NCI-H1048 (cell line): ENCODE measurements at regions not wholly inside any gene's neighbourhood (a gene's known extent, or its start where the extent isn't known, plus 50 kb on each side); places are given as distances from the start of the nearest gene placed in this dataset.

ENCODE experiments used
- DNase-seq: peaks from one replicate; lab custom pipeline; 2025; lab: John Stamatoyannopoulos, UW

DNA sequence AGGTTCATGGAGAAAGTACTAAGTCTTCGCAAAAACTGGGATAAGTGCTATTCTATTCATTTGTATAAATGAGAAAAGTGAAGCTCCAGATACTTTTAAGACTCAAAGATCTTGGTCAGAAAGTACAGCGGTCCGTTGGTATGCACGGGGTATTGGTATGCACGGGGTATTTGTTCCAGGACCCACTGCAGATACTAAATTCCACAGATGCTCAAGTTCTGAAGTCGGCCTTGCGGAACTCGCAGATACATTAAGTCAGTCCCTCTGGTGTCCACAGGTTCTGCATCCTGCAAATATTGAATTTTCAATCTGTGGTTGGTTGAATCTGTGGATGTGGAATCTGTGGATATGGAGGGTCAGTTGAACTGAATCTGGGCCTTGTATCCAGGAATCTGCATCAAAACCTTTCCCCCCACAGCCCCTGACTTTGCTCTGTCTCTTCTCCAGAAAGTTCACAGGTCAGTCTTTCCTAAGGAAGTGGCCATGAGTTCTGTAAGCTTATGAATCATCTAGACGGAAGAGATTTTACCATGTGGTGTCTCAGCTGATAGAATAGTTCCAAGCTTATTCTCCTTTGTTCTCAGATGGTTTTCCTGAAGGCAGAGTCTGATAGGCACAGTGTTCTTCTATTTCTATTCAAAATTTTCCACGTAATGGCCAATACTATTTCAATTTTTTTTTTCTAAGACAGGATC lies 274.7 kb downstream of the NEDD1 start:
- no peak for DNase-seq

DNA sequence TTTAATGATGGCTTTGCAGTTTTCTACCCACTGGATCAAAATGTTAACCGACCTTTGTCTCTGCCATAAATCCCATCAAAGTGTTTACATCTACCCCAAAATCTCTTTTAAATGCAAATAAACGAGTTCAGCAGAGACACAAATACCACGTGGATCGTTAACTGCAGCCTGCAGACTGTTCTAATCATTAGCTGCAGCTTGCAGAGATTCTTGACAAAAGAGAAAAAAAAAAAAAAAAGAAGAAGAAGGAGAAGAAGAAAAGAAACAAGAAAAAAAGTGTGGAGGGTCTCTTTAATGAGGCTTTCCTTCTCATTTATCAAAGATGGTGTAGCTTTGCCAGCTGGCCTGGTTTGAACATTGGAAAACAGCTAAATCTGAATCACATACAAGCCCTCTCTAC lies 275.7 kb downstream of the NEDD1 start:
- no peak for DNase-seq

DNA sequence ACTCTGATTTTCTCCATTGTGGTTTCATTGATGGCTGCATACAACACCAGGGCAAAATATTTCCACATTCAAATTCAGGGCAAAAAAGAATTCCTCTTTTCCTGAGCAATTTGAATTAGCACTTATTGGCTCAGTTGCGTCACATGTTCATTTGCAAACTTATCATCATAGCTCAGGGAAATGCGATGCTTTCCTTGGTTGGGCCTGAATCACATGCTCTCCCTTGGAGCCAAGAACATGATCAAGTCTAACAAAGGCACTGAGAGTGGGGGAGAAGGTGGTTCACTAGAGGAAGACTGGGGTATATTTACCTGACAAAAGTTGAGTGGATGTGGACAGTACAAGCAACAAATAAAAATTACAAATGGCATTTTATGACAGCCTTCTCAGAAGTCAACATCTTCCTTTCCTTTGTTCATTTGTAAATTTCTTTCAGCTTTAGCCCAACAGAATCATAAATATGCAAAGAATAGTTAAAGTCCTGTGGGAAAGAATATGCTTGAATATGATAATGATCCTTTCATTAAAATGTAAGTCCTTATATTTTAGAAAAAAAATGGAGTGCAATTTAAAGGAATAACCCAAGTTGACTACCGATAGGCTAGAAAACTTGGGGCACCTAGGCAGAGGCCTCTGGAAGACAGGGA lies 277.2 kb downstream of the NEDD1 start:
- DNase-seq = no peak

DNA sequence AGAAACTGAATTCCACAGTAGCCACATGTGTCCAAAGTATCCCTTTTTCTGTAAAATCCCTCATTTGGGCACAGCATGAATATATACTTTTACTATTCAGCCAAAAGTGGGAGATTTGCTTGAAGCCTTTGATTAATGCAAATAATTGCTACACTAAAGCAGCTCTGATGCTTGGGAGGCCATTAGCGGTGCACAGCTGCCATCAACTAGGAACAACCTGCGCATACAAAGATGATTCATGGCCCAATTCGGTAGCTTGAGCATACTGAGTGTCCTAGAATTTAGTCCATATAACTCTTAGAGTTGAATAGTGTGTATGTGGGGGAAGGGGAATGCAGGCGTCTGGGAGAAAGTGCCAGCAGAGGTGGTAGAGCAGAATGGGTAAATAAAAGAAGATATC lies 277.0 kb upstream of the RMST start:
- no peak for DNase-seq

DNA sequence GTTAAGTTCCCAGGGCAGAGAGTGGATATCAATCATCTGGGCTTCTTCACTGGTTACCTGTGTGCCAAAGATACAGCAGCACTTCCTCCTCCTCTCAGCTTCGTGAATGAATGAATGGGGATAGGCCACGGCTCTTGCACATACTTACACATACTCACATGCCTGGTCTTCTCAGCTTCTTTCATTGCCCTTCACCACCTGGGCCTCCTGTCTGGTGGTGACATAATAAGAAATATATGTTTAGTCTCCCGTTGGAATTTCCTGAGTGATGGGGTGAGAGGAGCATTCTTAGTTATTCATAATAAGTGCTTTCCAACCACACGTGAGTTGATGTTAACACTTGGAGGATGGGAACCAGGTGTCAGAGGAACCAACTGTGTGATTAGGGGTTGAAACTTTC lies 268.1 kb upstream of the RMST start:
- DNase-seq = no peak

DNA sequence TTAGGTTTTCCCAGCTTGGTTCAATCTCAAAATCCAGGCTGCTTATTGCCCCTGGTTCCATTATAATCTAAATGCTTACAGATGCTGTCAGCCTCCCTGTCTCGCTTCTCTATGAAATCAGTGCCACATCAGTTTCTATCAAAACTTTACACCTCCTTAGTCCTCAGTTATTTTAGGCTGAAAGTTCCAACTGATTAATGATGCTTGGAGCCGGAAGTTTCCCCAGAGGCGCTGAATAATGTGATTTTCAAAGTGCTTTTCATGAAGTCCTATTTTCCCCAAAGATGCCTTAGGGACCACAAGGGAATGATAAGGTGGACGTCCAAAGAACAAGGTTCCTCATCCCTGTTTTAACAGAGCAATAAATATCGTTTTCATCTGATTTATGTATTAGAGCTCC lies 262.4 kb upstream of the RMST start:
- no peak for DNase-seq

DNA sequence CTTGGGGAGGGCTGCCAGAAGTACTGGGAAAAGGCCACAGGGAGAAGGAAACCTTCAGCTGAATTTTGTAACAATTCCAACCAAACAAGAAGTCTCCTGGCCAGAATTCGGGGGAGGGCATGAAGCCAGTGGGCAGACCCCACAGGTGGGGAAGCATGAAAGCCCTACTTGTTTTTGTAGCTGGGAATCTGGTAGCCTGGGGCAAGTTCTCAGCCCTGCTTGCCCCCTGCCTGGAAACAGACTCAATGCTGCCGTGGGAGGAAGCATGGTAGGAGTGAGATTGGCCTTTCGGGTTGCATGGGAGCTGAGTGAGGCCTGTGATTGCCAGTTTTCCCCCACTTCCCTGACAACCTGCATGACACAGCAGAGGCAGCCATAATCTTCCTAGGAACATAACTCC lies 259.2 kb upstream of the RMST start:
- no peak for DNase-seq

DNA sequence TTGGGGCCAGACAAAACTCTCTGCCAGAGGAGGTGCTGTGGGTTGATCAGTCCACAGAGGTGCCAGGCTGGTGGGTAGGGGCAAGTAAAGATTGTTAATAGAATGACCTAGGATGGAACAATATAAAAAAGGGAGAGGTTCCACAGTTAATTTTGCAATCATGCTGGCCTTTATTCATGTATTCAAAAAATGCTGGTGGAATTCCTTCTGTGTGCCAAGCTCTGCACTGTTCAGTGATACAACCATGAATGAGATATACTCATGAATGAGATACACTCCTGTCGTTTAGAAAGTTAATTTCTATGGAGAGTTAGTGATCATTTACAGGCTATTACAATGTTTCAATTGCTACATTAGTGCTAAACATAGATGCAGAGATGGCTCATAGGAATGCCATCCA lies 252.6 kb upstream of the RMST start:
- no peak for DNase-seq

DNA sequence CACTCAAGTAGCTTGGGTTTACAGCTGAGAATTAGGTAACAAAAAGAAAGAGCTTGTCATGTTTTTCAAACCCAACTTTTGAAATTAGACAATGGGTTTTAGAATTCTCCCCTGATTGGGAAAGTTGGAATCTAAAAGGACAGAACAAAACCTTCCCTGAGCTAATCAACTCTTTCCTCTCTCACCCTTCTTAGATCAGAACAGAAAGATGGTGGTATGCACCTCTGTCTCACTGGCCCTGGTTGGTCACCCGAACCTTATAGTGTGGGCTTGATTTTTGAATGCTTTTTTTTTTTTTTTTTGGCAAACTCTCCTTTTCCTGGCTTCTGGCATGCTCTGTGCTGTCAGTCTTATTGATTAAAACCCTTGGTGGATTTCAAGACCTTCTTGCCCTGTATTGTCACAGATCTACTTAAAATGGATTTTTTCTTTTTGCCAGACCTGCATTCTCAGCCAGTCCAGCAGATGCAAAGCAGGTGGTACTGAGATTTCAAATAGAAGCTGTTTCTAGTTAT lies 251.1 kb upstream of the RMST start:
- DNase-seq = no peak

DNA sequence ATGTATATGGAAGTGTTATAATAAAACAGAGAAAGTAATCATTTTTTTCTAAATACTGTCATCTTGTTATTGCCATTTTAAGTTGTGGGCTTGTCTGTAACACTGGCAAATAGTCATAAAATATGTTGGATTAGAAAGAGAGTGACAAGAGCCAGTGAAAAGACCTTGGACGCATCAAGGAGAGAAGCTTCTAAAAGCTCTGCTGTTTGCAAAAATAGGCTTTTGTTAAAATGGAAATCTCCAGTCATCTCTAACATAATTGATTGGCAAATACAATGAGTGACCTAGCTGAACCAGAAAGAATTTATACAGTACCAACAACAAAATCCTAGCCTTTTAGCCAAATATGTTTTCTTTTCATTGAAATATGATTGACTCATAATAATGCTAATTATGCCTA lies 245.8 kb upstream of the RMST start:
- DNase-seq = no peak

DNA sequence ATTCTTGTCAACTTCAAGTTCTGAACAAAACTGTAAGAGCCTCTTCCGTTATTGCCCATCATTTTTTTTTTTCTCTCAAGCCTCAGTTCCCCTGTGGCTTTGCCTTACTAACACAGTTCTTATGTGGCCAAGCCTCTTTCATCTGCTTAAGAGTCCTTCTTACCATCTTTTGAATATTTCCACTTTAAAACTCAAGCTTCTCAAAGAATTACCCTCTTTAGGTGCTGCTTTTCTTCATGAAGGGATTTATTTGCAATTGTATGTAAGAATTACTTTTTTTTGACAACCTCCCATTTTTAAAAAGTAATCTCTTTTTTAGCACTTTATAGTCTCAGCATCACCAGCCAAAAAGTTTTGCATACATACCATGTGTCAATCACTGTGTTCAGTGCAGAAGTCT lies 240.2 kb upstream of the RMST start:
- no peak for DNase-seq

DNA sequence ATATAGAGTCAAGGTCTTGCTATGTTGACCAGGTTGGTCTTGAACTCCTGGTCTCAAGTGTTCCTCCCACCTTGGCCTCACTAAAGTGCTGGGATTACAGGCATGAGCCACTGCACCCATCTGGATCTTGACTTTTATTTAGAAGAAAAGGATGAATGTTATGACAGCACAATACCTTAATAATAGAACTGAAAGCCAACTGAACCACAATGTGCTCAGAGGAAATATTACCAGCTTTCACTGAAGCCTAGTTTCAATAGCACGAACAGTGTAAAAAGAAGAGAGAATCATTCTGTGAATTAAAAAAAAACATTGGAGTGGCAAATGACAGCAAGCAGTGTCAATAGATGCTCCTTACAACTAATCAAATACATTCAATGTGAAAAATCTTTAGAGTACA lies 239.2 kb upstream of the RMST start:
- no peak for DNase-seq

DNA sequence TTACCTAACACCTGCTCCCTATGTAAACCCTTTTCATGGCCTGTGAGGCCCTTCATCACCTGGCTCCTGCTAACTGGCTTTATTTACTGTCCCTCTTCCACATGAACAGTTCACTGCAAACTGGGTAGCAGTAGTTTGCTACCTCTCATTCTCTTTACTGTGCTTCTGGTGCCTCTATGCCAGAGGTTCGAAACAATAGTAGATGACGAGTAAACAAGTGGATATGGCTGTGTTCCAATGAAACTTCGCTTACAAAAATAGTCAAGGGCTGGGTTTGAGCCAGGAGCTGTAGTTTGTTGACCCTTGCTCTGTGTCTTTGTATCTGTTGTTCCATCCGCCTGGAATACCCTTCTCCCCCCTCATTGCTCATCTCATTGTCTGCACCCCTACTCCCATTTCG lies 233.6 kb upstream of the RMST start:
- DNase-seq = no peak

DNA sequence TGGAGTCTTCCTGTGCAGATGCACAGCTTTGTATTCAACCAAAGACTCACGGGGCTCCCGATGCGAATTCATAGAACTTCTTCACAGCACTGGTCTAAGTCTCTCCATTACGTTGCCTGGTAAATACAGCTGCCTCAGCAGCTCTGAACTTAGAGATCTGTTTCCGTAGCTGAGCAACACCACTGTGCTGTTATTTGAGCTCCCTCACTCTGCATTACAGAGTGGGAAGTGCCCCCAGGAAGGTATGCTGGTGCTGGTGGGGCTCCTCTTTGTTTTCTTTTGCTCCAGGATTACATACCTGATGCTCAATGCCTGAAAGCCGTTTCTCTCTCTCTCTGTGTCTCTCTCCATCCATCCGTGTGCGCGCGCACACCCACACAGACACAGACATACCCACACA lies 227.5 kb upstream of the RMST start:
- no peak for DNase-seq

DNA sequence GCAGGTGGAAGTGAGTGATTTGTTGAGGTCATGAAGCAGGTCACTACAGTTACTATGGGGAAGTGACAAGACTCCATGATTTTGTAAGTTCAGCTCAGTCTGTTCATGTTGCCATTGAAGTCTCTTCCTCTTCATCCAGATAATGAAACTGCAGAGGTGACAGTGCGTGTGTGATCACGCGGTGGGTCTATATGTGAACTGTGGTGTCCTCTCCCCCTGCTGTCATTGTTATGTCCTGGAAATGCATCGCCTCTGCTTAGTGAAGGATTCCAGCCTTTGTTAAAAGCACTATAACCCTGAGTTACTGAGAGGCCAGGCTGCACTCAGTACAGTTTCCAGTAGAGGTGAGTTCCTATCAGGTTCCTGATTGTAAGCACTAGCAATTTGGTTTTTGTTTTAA lies 216.2 kb upstream of the RMST start:
- no peak for DNase-seq

DNA sequence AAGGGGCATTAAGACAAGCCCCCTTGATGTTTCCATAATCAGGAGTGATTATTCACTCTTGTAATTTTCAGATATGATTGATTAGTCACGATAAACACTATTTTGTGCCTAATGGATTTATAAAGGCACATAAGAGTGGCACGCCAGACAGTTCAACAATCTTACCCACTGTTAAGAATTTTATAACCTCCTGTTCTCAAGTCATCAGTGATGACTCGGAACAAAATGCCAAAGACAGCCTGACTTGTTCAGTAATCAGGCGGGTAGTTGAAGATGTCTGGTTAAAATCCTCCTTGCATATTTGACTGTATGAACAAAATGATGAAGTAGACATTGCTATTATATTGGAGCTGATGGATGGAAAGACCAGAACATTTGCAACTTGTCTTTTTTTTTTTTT lies 212.1 kb upstream of the RMST start:
- DNase-seq = no peak

DNA sequence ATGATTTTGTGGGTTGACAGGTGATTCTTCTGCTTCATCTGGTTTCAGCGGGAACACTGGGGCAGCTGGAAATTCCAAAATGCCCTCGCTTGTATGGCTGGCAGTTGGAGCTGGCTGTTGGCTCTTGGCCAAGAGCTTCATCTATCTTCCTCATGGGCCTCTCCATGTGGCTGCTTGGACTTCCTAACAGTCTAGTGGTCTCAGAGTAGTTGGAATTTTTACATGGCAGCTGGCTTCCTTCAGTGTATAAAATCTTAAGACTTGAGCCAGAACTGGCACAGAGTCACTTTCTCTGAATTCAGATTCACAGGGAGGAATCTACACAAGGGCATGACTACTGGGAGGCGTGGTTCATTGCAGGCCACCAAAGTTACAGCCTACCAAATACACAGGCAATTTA lies 204.9 kb upstream of the RMST start:
- no peak for DNase-seq

DNA sequence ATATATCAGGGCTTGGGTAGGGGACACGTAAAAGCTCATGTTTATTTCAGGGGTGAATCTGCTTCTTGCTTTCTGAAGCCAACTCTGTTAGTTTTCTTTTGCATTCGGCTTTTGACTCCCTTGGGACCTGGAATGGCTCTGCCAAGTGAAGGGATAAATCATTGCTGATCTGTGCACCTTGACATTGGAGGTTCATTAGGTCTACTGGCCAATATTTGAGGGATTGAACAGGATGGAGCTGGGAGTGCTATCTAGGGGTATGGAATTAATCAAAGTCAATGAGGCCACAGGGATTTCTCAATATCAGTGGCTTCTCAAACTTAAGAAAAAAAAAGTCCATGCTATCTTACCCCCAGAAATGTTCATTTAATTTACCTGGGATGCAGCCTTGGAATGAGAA lies 203.5 kb upstream of the RMST start:
- DNase-seq = no peak

DNA sequence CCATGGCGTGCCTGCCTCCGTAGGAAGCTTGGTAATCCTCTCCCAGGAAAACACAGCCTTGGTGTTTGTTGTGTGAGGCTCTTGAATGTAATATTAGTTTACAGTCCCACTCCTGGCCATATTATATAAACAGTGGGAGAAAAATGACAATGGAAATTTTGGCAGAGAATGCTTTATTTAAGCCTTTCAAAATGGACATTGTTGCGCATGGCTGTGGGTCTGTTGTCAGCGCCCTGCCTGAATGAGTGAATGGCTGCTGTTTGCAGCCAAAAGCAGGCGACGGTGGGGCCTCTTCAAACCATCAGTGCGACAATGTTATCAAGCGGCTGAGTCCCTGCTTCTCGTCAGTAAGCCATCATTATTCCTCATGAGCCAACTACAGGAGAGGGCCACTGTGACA lies 201.8 kb upstream of the RMST start:
- no peak for DNase-seq

DNA sequence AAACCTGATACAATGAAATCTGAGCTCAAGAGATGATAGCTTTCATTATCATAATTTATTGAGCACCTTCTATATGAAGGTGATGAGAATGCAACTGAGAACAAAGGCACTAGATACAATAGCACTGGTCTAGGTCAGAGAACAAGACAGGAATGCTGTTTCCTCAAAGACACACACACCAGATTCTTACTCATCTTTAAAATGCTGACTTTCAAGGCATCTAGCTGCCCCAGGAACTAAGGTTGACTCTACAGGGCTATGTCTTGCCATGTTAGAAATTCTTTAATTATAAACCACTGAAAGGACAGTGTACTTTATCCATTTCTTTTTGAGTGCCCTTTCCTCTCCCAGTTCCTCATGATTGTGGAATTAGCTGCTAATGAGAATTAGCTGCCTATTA lies 195.4 kb upstream of the RMST start:
- no peak for DNase-seq

DNA sequence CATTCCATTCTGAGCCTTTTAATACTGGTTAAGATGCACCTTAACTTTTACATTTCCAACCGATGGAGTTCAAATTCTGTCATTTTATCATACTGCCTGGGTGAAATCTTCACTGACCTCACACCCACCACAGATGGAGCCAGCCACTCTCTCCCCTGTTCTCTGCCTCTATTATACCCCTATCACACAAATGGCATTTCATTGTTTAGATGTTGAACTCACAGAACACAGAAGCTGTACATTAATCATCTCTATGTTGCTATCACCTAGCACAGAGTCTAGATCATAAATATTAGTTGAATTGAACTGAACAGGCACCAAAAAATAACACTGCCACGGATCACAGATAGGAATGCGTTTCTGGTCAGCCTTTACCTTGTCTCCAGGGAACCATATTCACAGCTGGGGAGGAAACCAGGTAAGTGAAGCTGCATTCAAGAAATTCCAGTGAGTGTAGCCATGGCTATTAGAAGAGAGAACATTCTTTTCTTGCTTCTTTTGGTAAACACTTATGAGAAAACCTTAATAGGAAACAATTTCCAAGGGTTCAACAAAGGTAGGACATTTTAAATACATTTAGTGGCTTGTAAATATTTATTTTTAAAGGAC lies 194.9 kb upstream of the RMST start:
- DNase-seq = no peak

DNA sequence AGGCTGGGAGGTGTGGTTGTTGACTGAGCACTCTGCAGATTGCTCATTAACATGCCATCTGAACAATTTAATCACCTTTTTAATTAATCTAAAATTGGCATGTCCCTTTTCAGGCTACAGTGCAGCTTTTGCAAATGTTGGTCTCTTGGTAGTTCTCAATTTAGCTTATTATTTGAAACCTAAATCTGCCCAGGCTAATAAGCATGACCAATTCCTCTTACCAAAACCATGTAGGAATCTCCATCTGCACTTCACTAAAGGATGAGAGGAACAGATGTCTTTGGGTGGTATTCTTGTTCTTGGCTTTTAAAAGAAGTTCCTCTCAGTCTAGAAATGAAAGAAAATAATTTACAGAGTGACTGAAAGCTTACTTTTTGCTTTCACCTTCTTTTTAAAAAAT lies 190.1 kb upstream of the RMST start:
- no peak for DNase-seq

DNA sequence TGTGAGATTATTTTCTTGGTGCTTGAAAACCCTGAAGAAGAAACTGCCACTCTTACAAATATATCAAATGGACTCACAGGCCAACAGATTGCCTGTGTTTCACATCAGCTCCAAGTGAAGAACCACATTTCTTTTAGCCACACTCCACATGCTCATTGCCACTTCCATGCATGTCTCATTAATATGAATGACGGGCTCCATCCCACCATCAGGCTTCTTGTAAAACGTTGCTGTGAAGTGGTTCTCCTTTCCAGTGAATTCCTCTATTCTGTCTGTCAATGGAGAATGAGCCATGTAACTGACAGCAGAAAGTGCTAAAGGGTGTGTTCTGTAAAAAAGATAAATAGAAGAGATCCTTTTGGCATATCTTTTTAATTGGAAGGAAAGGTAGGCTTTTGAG lies 188.2 kb upstream of the RMST start:
- no peak for DNase-seq

DNA sequence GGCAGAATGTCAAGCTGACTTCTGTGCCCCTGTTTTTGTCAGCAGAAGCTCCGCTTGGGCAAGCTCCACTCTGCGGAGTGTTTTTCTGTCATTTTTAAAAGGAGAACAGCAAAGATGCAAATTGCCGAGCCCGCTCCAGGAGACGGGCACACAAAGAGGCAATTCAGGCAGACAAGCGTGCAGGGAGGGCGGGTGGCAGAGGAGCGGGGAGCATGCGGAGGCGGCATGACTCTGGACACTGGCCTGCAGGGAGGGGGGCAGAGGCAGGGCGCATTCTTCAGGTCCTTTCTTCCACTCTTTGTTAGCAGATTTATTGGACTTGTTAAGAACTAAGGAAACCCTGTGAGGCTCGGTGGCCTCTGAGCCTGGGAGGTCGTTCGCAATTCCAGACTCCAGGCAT lies 187.3 kb upstream of the RMST start:
- DNase-seq = peak; percentile 71
